Natural killer cell (primary cell): ENCODE measurements at regions not wholly inside any gene's neighbourhood (a gene's known extent, or its start where the extent isn't known, plus 50 kb on each side); places are given as distances from the start of the nearest gene placed in this dataset.

Source experiments
- ATAC-seq, 3 donors: fragments of 150-1000 bp in 2 of 3; fragments of 200-7000 bp in 1 of 3; cut with Tn5 transposase; 1 replicate in 1 of 3; 2 replicates in 2 of 3; pipeline ENCODE4 v1.10.0; 2021; ENCODE audit warnings: mild to moderate bottlenecking in 2 of 3, moderate library complexity in 2 of 3
- DNase-seq, 2 donors: peaks; one replicate each; pipeline versions ENCODE4 v3.0.0 to v3.0.0-alpha.2; 2013 to 2021; ENCODE audit warnings: mixed read lengths in 1 of 2
- H3K27ac ChIP-seq: one replicate; pipeline ENCODE4 v1.5.1; 2013; ENCODE audit warnings: mild to moderate bottlenecking, low read length
- H3K27me3 ChIP-seq: one replicate; pipeline ENCODE4 v1.6.1; 2013; ENCODE audit warnings: low read length; ENCODE audit not compliant: control insufficient read depth, insufficient read depth
- H3K36me3 ChIP-seq: one replicate; pipeline ENCODE4 v1.6.1; 2013; ENCODE audit warnings: low read length; ENCODE audit not compliant: control insufficient read depth, insufficient read depth
- H3K4me1 ChIP-seq: one replicate; pipeline ENCODE4 v1.6.1; 2013; ENCODE audit warnings: low read length; ENCODE audit not compliant: control insufficient read depth, insufficient read depth
- H3K4me3 ChIP-seq: one replicate; pipeline ENCODE4 v1.5.1; 2013; ENCODE audit warnings: low read length
- H3K9me3 ChIP-seq: one replicate; pipeline ENCODE4 v1.6.1; 2013; ENCODE audit warnings: low read length; ENCODE audit not compliant: control insufficient read depth, insufficient read depth
- H3K27ac Mint-ChIP-seq, 2 donors: one replicate each; pipeline ENCODE4 v1.8.0; 2022; ENCODE audit warnings: mild to moderate bottlenecking in 2 of 2, mixed read lengths in 2 of 2, moderate library complexity in 1 of 2
- H3K27me3 Mint-ChIP-seq, 2 donors: one replicate each; pipeline ENCODE4 v1.8.0; 2022; ENCODE audit warnings: low read depth in 2 of 2, mixed read lengths in 2 of 2
- H3K36me3 Mint-ChIP-seq: one replicate; pipeline ENCODE4 v1.8.0; 2022; ENCODE audit warnings: mixed read lengths
- H3K4me1 Mint-ChIP-seq, 2 donors: one replicate each; pipeline ENCODE4 v1.8.0; 2022; ENCODE audit warnings: mixed read lengths in 2 of 2
- H3K4me3 Mint-ChIP-seq: one replicate; pipeline ENCODE4 v1.8.0; 2022; ENCODE audit warnings: mild to moderate bottlenecking, moderate library complexity, mixed read lengths
- H3K9me3 Mint-ChIP-seq, 2 donors: one replicate each; pipeline ENCODE4 v1.8.0; 2022; ENCODE audit warnings: mixed read lengths in 2 of 2
- WGBS: methylation state at CpG from one replicate; pipeline ENCODE4 v1.1.7; 2013; ENCODE audit warnings: missing lambda C conversion rate; ENCODE audit not compliant: insufficient coverage; 5-methylcytosine and 5-hydroxymethylcytosine counted together
- intact Hi-C: fragments of 100-400 bp; cut with micrococcal nuclease; formaldehyde crosslinking; loops from one replicate; pipeline ENCODE4 v1.14.2; 2022
- TF ChIP-seq, protein P1 (sequence below): fragments of 200-600 bp; IDR thresholded peaks from one replicate; pipeline ENCODE4 v1.8.0; 2022; ENCODE audit warnings: antibody characterized with exemption

DNA sequence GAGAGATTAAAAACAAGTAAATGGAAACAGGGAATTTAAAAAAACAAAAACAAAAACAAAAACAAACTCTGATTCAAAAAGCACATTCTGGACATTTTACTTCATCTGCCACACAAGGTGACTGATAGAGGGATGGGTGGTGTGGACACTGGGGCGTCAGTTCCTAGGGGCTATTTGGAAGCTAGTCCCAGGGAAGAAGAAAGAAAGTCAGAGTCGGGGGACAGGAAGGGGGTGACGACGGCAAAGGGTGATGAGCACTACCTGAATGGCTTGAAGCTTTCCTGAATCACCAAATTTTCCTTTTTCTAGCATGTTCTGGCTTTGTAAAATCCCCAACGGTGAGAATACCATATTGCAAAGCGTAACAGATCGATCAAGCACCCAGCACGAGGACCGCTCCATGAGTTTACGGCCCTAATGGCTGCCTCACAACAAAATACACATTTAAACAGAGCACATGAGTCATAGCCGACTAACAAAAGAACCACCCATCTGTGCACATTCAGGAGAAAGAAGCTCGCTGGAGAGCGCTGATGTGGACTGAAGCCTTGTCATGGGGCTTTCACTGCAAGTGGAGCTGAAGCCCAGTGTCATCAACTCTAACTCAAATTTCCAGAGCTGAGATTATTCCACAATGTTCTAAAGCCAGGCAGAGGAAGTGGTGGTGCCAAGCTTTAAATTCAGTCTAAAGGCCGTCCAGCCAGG is 178.9 kb downstream of the LNPK start:
- Mint-ChIP-seq H3K27me3 (peaks cover 15 to 23% of the 10 kb centered on the region in 2 donors), H3K4me3 (no peak overlapping the region), H3K27ac (no peak overlapping the region), H3K36me3 (no peaks in the 10 kb centered on the region), H3K4me1 (no peaks in the 10 kb centered on the region), H3K9me3 (peaks cover 0 to 2% of the 10 kb centered on the region in 2 donors)
- Histone ChIP-seq H3K27me3 (peaks cover 4% of the 10 kb centered on the region), H3K36me3 (no peaks in the 10 kb centered on the region), H3K4me1 (no peaks in the 10 kb centered on the region), H3K4me3 (no peak overlapping the region), H3K9me3 (no peaks in the 10 kb centered on the region), H3K27ac (no peak overlapping the region)
- TF ChIP-seq, protein P1, sequence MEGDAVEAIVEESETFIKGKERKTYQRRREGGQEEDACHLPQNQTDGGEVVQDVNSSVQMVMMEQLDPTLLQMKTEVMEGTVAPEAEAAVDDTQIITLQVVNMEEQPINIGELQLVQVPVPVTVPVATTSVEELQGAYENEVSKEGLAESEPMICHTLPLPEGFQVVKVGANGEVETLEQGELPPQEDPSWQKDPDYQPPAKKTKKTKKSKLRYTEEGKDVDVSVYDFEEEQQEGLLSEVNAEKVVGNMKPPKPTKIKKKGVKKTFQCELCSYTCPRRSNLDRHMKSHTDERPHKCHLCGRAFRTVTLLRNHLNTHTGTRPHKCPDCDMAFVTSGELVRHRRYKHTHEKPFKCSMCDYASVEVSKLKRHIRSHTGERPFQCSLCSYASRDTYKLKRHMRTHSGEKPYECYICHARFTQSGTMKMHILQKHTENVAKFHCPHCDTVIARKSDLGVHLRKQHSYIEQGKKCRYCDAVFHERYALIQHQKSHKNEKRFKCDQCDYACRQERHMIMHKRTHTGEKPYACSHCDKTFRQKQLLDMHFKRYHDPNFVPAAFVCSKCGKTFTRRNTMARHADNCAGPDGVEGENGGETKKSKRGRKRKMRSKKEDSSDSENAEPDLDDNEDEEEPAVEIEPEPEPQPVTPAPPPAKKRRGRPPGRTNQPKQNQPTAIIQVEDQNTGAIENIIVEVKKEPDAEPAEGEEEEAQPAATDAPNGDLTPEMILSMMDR, result no peak
- intact Hi-C loops, result no loop called here
- 92% methylated on average over 14 of the region's 14 CpGs for WGBS
- DNase-seq, result no peak
- ATAC-seq, result no peak

DNA sequence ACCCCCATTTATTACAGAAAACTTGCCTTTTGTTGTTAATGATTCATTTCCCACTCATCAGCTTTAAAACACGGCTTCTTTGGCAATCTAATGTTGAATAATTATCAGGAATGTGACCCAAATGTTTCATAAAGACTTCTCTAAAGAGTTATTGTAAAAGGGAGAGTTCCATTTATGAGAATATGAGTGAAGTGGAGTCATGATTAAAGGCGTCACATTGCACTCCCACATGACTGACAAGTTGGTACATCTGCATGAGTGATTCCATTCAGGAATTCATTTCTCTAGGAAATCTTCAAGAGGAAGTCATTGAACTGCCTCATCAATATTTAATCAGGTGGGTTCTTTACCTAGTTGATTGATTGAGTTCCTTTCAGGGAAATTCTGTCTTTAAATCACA is 184.8 kb downstream of the LNPK start:
- no peak for ATAC-seq
- peaks cover 0 to 2% of the 10 kb centered on the region in 2 donors for H3K9me3 Mint-ChIP-seq
- WGBS, result 100% methylated on average over 1 of the region's 2 CpGs

DNA sequence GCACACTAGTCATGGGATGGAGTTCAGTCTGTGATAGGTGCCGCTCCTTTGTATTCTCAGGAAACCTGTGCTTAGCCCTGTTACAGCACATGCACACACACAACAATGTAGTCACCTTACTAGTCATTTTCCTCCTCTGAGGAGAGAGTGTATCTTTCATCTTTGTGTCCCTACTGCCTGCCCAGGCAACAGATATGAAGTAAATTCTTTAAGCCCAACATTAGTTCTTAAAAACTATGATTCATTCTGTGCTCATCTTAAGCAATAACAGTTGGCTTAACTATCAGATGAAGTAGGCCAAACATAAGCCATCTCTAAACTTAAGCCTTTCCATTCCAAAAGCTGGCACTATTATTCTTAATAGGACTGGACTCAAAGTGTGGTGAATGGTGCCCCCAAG is 186.5 kb downstream of the LNPK start:
- H3K36me3 ChIP-seq, result no peaks in the 10 kb centered on the region
- ATAC-seq (no peak), DNase-seq (no peak)
- no peaks in the 10 kb centered on the region for H3K9me3 Mint-ChIP-seq
- no peak overlapping the region for H3K27ac Mint-ChIP-seq
- 100% methylated on average over 1 of the region's 1 CpG for WGBS
- H3K9me3 ChIP-seq, result no peaks in the 10 kb centered on the region
- no peak overlapping the region for H3K27ac ChIP-seq
- peaks cover 0 to 6% of the 10 kb centered on the region in 2 donors for H3K27me3 Mint-ChIP-seq
- H3K4me3 ChIP-seq, result no peak overlapping the region
- TF ChIP-seq, protein P1, result no peak
- no peak overlapping the region for H3K4me3 Mint-ChIP-seq
- no peaks in the 10 kb centered on the region for H3K36me3 Mint-ChIP-seq
- intact Hi-C loops, result no loop called here
- peaks cover 4% of the 10 kb centered on the region for H3K27me3 ChIP-seq
- no peaks in the 10 kb centered on the region for H3K4me1 Mint-ChIP-seq
- H3K4me1 ChIP-seq, result no peaks in the 10 kb centered on the region

More for the DNA sequence above, 184.8 kb downstream of the LNPK start:
- H3K36me3 Mint-ChIP-seq, result no peaks in the 10 kb centered on the region
- H3K27me3 Mint-ChIP-seq, result peaks cover 9 to 15% of the 10 kb centered on the region in 2 donors
- H3K4me3 Mint-ChIP-seq, result no peak overlapping the region
- Histone ChIP-seq H3K9me3 (no peaks in the 10 kb centered on the region), H3K4me1 (no peaks in the 10 kb centered on the region), H3K36me3 (no peaks in the 10 kb centered on the region), H3K27me3 (peaks cover 4% of the 10 kb centered on the region), H3K27ac (no peak overlapping the region), H3K4me3 (no peak overlapping the region)
- TF ChIP-seq, protein P1, result no peak
- DNase-seq, result no peak
- no peak overlapping the region for H3K27ac Mint-ChIP-seq
- no peaks in the 10 kb centered on the region for H3K4me1 Mint-ChIP-seq
- intact Hi-C loops, result no loop called here

DNA sequence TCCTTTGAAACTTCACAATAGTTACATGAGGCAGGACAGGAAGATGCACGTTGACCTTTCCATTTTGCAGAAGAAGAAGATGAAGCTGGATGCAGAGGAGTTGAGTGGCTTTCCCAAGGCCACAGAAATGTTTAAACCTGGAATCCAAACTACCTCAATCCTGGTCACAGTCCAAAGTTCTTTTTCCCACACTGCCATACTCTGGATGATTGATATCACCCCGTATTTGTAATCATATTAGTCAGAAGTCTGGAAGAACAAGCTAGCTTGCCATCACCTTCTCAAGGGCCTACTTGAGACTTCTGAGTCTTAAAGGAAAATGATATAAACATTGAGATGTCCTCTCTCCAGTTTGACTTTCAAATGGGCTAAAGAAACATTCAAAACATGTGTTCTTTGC is 190.1 kb downstream of the LNPK start:
- H3K4me1 ChIP-seq, result no peaks in the 10 kb centered on the region
- H3K36me3 Mint-ChIP-seq, result no peaks in the 10 kb centered on the region
- no peaks in the 10 kb centered on the region for H3K27me3 ChIP-seq
- no peak overlapping the region for H3K27ac Mint-ChIP-seq
- no peaks in the 10 kb centered on the region for H3K9me3 ChIP-seq
- peaks cover 3 to 11% of the 10 kb centered on the region in 2 donors for H3K27me3 Mint-ChIP-seq
- H3K4me3 Mint-ChIP-seq, result no peak overlapping the region
- TF ChIP-seq, protein P1, result no peak
- no peak overlapping the region for H3K27ac ChIP-seq
- no peaks in the 10 kb centered on the region for H3K9me3 Mint-ChIP-seq
- intact Hi-C loops, result no loop called here
- H3K4me3 ChIP-seq, result no peak overlapping the region
- no peak for ATAC-seq
- H3K4me1 Mint-ChIP-seq, result no peaks in the 10 kb centered on the region
- no peak for DNase-seq
- H3K36me3 ChIP-seq, result no peaks in the 10 kb centered on the region
- WGBS, result 73% methylated on average over 1 of the region's 2 CpGs
